ENCODE measurements at regions not wholly inside any gene's neighbourhood (a gene's known extent, or its start where the extent isn't known, plus 50 kb on each side); places are given as distances from the start of the nearest gene placed in this dataset.

DNA sequence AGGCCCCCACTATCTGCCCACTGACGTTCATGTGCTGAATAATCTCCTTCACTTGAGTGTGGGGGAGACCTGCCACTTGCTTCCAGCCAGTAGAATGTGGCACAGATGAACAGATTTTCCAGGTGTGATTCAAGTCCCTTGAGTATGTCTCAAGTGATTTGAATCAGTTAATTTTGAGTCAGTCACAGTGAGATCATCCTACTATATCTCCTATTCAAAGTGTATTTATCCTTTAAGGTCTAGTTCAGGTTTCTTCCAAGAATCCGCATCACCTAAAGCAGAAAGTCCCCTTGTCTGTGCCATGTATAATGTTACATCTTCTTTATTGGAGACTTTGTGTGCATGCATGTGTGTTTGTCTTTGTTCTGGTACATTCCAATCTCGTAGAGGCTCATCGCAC is 208.3 kb upstream of the DAB2 start:
- no peak overlapping the region for H3K27ac ChIP-seq
- no peak for DNase-seq (ENCODE audit: low spot score)
- ChIA-PET POLR2A (ENCODE audit: low non-redundant PET) (no interaction called here), CTCF (no interaction called here)
- no peak for TF ChIP-seq CTCF (conservative IDR thresholded peaks at IDR 0.05; ENCODE audit: low read depth)

DNA sequence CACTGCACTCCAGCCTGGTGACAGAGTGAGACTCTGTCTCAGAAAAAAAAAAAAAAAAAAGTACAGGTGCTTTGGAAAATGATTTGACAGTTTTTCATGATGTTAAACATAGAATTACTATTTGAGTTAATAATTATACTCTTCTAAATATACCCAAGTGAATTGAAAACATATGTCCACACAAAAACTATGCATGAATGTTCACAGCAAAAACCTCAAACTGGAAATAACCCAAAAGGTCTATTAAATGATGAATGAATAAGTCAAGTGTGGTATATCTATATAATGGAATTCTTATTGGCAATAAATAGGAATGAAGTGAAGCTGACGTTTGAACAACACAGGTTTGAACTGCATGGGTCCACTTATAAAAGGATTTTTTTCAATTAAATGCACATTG is 207.2 kb upstream of the DAB2 start:
- ChIA-PET POLR2A (ENCODE audit: low non-redundant PET) (no interaction called here), CTCF (no interaction called here)
- DNase-seq (ENCODE audit: low spot score): no peak
- no peak overlapping the region for H3K27ac ChIP-seq
- no peak for TF ChIP-seq CTCF (conservative IDR thresholded peaks at IDR 0.05; ENCODE audit: low read depth)

- H3K27ac ChIP-seq: no peak overlapping the region
These were observed 205.2 kb upstream of the DAB2 start for GRCh38 chr5:39629946-39630345.

GRCh38 chr5:39628348-39628747 is 203.6 kb upstream of the DAB2 start:
- TF ChIP-seq CTCF (conservative IDR thresholded peaks at IDR 0.05; ENCODE audit: low read depth): no peak
- POLR2A ChIA-PET (ENCODE audit: low non-redundant PET): no interaction called here
- CTCF ChIA-PET: interaction anchor here (0.6 kb wide), 2 partner anchors 49 to 119 kb away, joined by 3 to 4 read pairs; no protein-coding TSS in a partner anchor
- no peak overlapping the region for H3K27ac ChIP-seq
- no peak for DNase-seq (ENCODE audit: low spot score)

More at GRCh38 chr5:39629946-39630345, 205.2 kb upstream of the DAB2 start:
- CTCF ChIA-PET: interaction anchor here (0.6 kb wide), 1 partner anchor 66 kb away, joined by 3 read pairs; no protein-coding TSS in a partner anchor
- DNase-seq (ENCODE audit: low spot score): no peak
- POLR2A ChIA-PET (ENCODE audit: low non-redundant PET): no interaction called here
- no peak for TF ChIP-seq CTCF (conservative IDR thresholded peaks at IDR 0.05; ENCODE audit: low read depth)

DNA sequence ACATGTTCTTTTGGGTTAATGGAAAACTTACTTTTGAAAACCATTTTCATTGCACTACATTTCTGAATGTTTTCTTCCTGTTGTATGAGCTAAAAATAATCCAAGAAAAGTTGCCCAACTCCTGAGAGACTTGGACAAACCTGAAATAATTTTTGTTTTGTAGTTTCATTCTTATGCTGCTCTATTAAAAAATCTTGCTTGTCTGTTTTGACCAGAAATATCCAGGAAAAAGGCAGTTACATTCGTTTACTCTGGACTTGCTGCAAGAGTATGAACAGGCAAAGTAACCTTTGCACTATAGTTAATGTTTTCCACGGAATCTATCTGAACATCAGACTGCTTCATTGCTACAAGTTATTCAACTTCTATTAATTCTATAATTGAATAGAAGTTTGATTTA is 200.1 kb upstream of the DAB2 start:
- POLR2A ChIA-PET (ENCODE audit: low non-redundant PET): no interaction called here
- H3K27ac ChIP-seq: no peak overlapping the region
- DNase-seq (ENCODE audit: low spot score): no peak
- no peak for TF ChIP-seq CTCF (conservative IDR thresholded peaks at IDR 0.05; ENCODE audit: low read depth)
- CTCF ChIA-PET: interaction anchor here (0.6 kb wide), 1 partner anchor 46 kb away, joined by 4 read pairs; no protein-coding TSS in a partner anchor

GRCh38 chr5:39624268-39624886 is 199.6 kb upstream of the DAB2 start:
- TF ChIP-seq CTCF (conservative IDR thresholded peaks at IDR 0.05; ENCODE audit: low read depth): no peak
- H3K27ac ChIP-seq: no peak overlapping the region
- DNase-seq (ENCODE audit: low spot score): peak; percentile 73
- POLR2A ChIA-PET (ENCODE audit: low non-redundant PET): no interaction called here
- CTCF ChIA-PET: interaction anchor here (0.6 kb wide), 1 partner anchor 45 kb away, joined by 4 read pairs; no protein-coding TSS in a partner anchor
